ENCODE measurements at regions not wholly inside any gene's neighbourhood (a gene's known extent, or its start where the extent isn't known, plus 50 kb on each side); places are given as distances from the start of the nearest gene placed in this dataset.

DNA sequence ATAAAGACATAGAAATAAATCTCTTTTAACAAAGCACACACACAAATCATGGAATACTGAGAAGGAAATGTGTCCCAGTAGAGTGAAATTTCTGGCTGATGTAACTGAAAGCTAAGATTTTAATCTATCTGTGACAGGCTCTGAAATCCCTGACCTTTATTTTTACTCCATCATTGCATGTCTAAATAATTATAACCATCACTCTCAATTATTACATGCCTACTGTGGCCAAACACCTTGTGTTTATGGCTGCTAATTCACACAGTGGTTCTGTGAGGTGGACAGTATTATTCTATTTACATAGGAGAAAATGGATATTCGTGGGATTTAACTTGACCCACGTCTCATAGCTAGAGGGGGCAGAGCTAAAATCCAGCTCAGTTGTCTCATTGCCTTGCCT, 438.1 kb downstream of the TLL1 start:
- no peak for DNase-seq (ENCODE audit: extremely low spot score)
- H3K4me1 ChIP-seq: no peaks in the 10 kb centered on the region
- H3K4me3 ChIP-seq: no peak overlapping the region
- H3K27me3 ChIP-seq: no peaks in the 10 kb centered on the region
- no peak overlapping the region for H3K27ac ChIP-seq (replicated peaks in 1 of 4)
- H3K9me3 ChIP-seq: no peaks in the 10 kb centered on the region
- 24% methylated on average over 2 of the region's 2 CpGs for WGBS
- intact Hi-C loops (cut with DNase I): no loop called here
- no peaks in the 10 kb centered on the region for H3K36me3 ChIP-seq
- TF ChIP-seq, protein P1, sequence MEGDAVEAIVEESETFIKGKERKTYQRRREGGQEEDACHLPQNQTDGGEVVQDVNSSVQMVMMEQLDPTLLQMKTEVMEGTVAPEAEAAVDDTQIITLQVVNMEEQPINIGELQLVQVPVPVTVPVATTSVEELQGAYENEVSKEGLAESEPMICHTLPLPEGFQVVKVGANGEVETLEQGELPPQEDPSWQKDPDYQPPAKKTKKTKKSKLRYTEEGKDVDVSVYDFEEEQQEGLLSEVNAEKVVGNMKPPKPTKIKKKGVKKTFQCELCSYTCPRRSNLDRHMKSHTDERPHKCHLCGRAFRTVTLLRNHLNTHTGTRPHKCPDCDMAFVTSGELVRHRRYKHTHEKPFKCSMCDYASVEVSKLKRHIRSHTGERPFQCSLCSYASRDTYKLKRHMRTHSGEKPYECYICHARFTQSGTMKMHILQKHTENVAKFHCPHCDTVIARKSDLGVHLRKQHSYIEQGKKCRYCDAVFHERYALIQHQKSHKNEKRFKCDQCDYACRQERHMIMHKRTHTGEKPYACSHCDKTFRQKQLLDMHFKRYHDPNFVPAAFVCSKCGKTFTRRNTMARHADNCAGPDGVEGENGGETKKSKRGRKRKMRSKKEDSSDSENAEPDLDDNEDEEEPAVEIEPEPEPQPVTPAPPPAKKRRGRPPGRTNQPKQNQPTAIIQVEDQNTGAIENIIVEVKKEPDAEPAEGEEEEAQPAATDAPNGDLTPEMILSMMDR (IDR thresholded peaks at IDR 0.05): no peak
- TF ChIP-seq POLR2AphosphoS5 (IDR thresholded peaks at IDR 0.05) (no peak), POLR2A (IDR thresholded peaks at IDR 0.05; ENCODE audit: low read depth) (no peak), EP300 (IDR thresholded peaks at IDR 0.05) (no peak)

DNA sequence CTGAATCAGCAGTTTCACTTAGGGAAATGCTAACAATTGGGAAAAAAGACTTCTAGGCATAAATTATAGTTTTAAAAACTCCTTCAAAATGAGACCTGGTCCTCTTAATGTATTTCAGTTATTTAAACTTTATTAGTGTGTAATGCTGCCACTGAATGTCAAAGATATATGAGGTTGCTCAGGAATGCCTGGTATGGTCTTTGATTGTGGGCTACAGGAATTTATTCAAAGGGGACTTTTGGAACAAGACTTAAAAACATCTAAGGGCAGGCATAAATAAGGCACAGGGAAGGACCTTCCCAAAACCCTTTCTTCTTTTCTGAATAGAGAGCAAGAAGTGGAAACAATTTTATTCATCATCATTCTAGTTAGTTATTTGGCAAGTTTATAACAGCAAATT, 439.1 kb downstream of the TLL1 start:
- Histone ChIP-seq H3K27ac (replicated peaks in 1 of 4) (no peak overlapping the region), H3K27me3 (no peaks in the 10 kb centered on the region), H3K36me3 (no peaks in the 10 kb centered on the region), H3K4me1 (no peaks in the 10 kb centered on the region), H3K9me3 (no peaks in the 10 kb centered on the region), H3K4me3 (no peak overlapping the region)
- no peak for DNase-seq (ENCODE audit: extremely low spot score)
- intact Hi-C loops (cut with DNase I): no loop called here
- TF ChIP-seq, protein P1 (IDR thresholded peaks at IDR 0.05): no peak
- no peak for TF ChIP-seq POLR2A (IDR thresholded peaks at IDR 0.05; ENCODE audit: low read depth)
- TF ChIP-seq EP300 (IDR thresholded peaks at IDR 0.05): no peak
- TF ChIP-seq POLR2AphosphoS5 (IDR thresholded peaks at IDR 0.05): no peak

DNA sequence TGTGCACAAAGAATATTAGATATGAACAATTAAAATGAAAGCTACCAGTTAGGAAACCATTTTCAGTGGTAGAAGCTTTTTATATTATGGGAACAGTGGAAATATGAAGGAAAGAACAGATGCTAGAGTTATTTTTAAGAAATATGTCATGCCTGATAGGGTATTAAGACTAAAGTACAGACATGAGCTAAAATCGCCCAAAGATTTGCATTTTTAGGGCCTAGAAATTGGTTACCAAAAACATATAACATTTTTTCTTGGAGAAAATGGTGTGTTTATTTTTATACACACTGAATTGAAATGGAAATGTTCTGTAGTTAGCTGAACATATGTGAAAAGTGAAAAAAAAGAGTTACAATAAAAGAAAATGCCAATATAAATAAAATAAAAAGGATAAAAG, 441.9 kb downstream of the TLL1 start:
- H3K4me3 ChIP-seq: no peak overlapping the region
- no peaks in the 10 kb centered on the region for H3K4me1 ChIP-seq
- intact Hi-C loops (cut with DNase I): no loop called here
- H3K36me3 ChIP-seq: no peaks in the 10 kb centered on the region
- no peaks in the 10 kb centered on the region for H3K9me3 ChIP-seq
- H3K27me3 ChIP-seq: no peaks in the 10 kb centered on the region
- DNase-seq (ENCODE audit: extremely low spot score): no peak
- 75% methylated on average over 1 of the region's 1 CpG for WGBS
- no peak overlapping the region for H3K27ac ChIP-seq (replicated peaks in 1 of 4)
- TF ChIP-seq POLR2AphosphoS5 (IDR thresholded peaks at IDR 0.05): no peak

DNA sequence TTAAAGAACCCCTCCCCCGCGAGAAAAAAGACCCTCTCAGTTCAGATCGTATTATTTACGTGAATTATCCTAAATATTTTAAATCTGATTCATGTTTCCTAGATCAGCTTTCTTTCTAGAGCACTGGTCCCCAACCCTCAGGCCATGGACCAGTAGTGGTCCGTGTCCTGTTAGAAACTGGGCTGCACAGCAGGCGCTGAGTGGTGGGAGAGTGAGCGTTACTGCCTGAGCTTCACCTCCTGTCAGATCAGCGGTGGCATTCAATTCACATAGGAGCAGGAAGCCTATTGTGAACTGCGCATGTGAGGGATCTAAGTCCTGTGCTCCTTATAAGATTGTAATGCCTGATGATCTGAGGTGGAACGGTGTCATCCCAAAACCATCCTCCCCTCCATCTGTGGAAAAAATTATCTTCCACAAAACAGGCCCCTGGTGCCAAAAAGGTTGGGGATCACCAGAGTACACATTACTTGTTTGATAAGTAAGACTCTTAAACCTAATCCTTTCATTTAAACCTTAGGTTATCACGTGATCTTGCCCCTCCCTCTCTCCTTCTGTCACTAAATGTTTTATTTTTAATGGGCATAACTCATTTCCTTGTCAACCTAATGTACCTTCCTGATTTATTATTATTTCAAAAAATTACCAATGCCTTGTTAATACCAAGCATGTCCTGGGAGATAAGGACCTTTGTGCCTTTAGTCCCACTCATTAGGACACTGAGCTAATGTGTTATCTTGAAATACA, 442.9 kb downstream of the TLL1 start:
- H3K4me3 ChIP-seq: no peak overlapping the region
- no peaks in the 10 kb centered on the region for H3K9me3 ChIP-seq
- no peak for DNase-seq (ENCODE audit: extremely low spot score)
- TF ChIP-seq, protein P1 (IDR thresholded peaks at IDR 0.05): no peak
- no peak for TF ChIP-seq POLR2A (IDR thresholded peaks at IDR 0.05; ENCODE audit: low read depth)
- no peak for TF ChIP-seq POLR2AphosphoS5 (IDR thresholded peaks at IDR 0.05)
- H3K27me3 ChIP-seq: no peaks in the 10 kb centered on the region
- no peaks in the 10 kb centered on the region for H3K36me3 ChIP-seq
- intact Hi-C loops (cut with DNase I): no loop called here
- no peaks in the 10 kb centered on the region for H3K4me1 ChIP-seq
- no peak overlapping the region for H3K27ac ChIP-seq (replicated peaks in 1 of 4)
- 88% methylated on average over 11 of the region's 11 CpGs for WGBS

GRCh38 chr4:166318810-166319525, 445.9 kb downstream of the TLL1 start:
- Histone ChIP-seq H3K36me3 (no peaks in the 10 kb centered on the region), H3K27ac (replicated peaks in 1 of 4) (no peak overlapping the region), H3K4me3 (no peak overlapping the region), H3K4me1 (no peaks in the 10 kb centered on the region), H3K9me3 (no peaks in the 10 kb centered on the region), H3K27me3 (no peaks in the 10 kb centered on the region)
- no peak for DNase-seq (ENCODE audit: extremely low spot score)
- WGBS: 84% methylated on average over 4 of the region's 4 CpGs
- TF ChIP-seq EP300 (IDR thresholded peaks at IDR 0.05): no peak
- no peak for TF ChIP-seq POLR2A (IDR thresholded peaks at IDR 0.05; ENCODE audit: low read depth)
- TF ChIP-seq POLR2AphosphoS5 (IDR thresholded peaks at IDR 0.05): no peak
- TF ChIP-seq, protein P1 (IDR thresholded peaks at IDR 0.05): no peak
- intact Hi-C loops (cut with DNase I): no loop called here

All from esophagus muscularis mucosa (tissue), 4 donors.